Retinal pigment epithelial cell (primary cell): ENCODE measurements at regions not wholly inside any gene's neighbourhood (a gene's known extent, or its start where the extent isn't known, plus 50 kb on each side); places are given as distances from the start of the nearest gene placed in this dataset.

Source experiments
- DNase-seq: peaks from one replicate; pipeline ENCODE4 v3.0.0-alpha.2; 2010; ENCODE audit warnings: low read depth
- H3K4me3 ChIP-seq: 2 replicates; pipeline ENCODE4 v1.5.1; 2011; ENCODE audit warnings: mild to moderate bottlenecking, low read length, control low read depth, moderate library complexity
- TF ChIP-seq, protein P1 (sequence below): conservative IDR thresholded peaks from 2 replicates; pipeline ENCODE4 v1.5.1; 2011; ENCODE audit warnings: low read depth, low read length, control low read depth, inconsistent platforms

DNA sequence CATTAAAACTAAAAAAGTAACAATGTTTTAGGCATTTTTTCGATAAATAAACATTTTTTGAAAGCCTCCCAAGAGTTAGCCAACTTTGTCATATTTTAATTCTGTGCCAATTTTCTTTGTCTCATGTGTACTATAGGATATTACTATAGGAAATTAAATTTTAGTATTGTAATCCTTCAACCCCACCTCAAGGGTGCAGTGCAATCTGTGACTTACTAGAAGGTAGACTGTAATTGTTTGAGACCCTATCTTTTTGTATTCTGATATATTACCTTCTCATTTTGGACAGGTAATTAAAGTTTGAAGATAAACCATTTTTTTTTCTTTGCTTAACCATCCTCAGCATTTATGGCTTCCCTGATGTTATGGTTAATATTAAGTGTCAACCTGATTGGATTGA is 457.8 kb downstream of the PCDH20 start:
- no peak overlapping the region for H3K4me3 ChIP-seq
- TF ChIP-seq, protein P1, sequence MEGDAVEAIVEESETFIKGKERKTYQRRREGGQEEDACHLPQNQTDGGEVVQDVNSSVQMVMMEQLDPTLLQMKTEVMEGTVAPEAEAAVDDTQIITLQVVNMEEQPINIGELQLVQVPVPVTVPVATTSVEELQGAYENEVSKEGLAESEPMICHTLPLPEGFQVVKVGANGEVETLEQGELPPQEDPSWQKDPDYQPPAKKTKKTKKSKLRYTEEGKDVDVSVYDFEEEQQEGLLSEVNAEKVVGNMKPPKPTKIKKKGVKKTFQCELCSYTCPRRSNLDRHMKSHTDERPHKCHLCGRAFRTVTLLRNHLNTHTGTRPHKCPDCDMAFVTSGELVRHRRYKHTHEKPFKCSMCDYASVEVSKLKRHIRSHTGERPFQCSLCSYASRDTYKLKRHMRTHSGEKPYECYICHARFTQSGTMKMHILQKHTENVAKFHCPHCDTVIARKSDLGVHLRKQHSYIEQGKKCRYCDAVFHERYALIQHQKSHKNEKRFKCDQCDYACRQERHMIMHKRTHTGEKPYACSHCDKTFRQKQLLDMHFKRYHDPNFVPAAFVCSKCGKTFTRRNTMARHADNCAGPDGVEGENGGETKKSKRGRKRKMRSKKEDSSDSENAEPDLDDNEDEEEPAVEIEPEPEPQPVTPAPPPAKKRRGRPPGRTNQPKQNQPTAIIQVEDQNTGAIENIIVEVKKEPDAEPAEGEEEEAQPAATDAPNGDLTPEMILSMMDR, result no peak
- no peak for DNase-seq

DNA sequence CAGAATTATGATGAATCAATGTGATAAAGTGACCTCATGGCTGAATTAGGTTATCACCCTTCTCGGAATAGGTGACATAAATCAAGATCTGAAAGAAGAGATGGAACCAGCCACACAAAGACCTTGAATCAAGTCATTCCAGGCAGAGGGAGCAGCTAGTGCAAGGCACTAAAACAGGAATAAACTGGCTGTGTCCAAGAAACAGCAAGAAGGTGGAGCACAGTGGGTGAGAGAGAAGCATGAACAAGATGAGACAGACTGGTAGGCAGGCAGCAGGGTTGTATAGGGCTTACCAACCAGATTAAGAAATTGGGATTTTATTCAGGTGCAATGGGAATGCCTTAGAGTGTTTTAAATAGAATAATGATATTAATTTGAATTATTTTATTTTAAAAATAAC is 470.3 kb downstream of the PCDH20 start:
- TF ChIP-seq, protein P1, result no peak
- no peak for DNase-seq
- H3K4me3 ChIP-seq, result no peak overlapping the region

DNA sequence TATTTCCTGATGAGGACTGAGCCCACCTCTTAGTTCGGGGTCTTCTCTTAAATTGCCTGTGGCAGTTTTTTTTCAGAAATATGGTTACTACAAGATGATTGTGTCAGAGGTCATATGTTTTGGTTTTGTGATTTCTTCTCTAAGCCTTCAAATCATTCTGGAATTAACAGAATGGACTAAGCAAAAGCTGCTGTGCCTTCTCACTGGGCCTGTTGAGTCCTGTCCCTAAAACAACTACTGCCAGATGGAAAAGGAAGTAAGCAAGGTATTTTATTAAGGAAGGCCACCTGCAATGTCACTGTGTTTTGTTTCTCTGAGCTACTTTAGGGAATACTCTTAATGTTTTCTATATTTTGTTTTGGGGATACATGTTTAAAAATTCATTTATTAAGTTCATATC is 470.8 kb downstream of the PCDH20 start:
- H3K4me3 ChIP-seq, result no peak overlapping the region
- TF ChIP-seq, protein P1, result no peak
- DNase-seq, result no peak

DNA sequence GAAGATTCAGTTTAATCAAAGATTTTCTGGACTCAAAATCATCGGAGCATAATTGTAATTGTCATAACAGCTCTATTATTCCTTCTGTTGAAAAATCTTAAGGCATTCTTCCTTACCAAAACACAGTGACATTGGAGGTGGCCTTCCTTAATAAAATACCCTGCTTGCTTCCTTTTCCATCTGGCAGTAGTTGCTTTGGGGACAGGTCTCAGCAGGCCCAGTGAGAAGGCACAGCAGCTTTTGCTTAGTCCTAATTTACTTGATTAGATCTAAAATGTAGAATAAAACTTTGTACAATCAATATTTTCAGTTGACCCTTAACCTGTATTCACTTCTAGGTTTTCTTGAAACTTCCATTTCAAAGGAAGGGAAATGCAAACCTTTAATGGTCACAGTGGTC is 471.6 kb downstream of the PCDH20 start:
- TF ChIP-seq, protein P1, result no peak
- no peak overlapping the region for H3K4me3 ChIP-seq
- DNase-seq, result no peak

DNA sequence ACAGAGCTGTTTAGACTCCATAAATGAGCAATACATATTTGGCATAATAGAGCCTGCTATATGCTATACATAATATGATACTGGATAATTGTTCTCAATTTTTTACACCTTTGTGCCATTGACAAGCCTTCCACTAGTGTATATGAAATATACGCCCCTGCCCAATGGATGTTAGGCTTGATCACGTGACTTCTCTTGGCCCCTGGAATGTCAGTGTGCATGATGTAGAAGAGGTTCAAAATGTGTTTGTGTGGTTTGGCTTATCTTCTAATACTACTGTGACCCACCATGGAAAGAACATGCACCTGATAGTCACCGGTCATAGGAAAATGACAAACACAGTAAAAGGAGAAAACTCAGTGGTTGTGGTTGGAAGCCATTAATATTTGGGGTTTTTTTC is 479.4 kb downstream of the PCDH20 start:
- TF ChIP-seq, protein P1, result no peak
- H3K4me3 ChIP-seq, result no peak overlapping the region
- no peak for DNase-seq

DNA sequence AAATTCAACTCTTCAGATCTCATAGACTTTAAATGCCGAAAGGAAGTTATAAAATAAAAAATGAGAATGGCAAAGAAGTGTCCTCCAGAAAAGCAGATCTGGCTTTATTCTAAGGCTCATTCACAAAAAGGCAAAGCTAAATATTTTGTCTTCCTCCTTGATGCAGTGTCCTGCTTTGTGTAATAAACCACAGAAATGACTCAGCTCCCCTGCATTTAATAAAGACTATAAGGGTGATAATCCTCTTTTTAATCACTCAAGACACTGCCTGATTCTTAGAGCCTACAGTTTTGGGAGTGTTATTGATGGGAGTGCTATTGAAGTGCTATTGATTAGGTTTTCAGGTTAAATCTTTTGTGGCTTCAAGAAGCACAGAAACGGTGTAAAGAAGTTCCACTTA is 482.0 kb downstream of the PCDH20 start:
- peak; percentile 0 for DNase-seq
- TF ChIP-seq, protein P1, result no peak
- H3K4me3 ChIP-seq, result no peak overlapping the region

DNA sequence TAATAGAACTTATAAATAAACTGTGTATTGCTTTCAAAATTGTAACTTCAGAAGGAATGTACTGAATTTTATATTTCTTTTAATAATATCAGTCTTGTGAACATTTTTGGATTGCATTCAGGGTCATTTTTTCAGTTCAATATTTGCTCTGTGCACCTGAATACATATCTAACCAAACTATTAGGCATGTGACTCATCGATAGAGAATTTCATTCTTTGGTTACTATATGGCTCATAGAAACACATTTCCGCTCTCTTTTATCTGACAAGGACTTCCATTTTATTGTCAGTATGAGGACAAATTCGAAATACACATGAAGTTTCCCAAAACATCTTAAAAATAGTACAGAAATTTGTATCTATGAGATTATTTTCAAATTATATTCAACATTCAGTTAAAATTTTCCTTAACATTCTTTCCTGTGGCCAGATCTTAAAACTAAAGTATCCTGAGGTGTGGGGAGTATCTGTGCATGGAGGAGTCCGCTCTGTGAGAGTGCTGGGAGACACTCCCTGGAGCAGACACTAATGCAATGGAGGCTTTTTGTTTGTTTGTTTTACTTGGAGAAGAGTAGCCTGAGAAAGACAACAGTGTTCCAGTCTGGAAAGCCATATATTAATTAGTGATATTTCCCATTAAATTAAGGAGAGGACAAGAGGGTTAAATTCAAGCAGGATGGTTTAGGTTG is 483.6 kb downstream of the PCDH20 start:
- H3K4me3 ChIP-seq, result no peak overlapping the region
- DNase-seq, result no peak
- TF ChIP-seq, protein P1, result no peak
